ENCODE measurements at regions not wholly inside any gene's neighbourhood (a gene's known extent, or its start where the extent isn't known, plus 50 kb on each side); places are given as distances from the start of the nearest gene placed in this dataset.

DNA sequence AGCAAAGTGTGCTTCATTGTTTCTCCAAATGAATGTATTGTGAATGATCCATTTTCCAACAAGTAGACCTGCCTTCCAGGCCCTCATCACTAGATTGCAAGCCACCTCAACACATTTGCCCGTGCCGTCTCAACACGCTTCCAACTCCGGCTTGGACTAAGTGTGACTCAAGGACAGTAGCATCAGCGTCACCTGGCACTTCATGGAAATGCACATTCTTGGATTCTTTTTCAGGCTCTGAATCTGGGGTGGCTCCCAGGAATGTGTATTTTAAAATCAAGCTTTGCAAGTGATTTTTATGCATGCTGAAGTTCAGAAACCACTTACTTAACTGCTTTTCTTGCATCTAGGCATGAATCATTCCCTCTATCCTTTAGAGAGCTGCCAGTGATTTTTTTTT is 129.6 kb upstream of the EEF1E1 start:
- TF ChIP-seq NFRKB (IDR thresholded peaks at IDR 0.05), result no peak
- no peak for TF ChIP-seq ZNF384 (IDR thresholded peaks at IDR 0.05)
- no peak for TF ChIP-seq FOXA1 (IDR thresholded peaks at IDR 0.05)
- no peak for TF ChIP-seq ELF4 (IDR thresholded peaks at IDR 0.05)
- TF ChIP-seq FOXM1 (IDR thresholded peaks at IDR 0.05; ENCODE audit: borderline replicate concordance), result no peak

Measured in HEK293T (cell line).